T1000 (cell line): ENCODE measurements at regions not wholly inside any gene's neighbourhood (a gene's known extent, or its start where the extent isn't known, plus 50 kb on each side); places are given as distances from the start of the nearest gene placed in this dataset.

ENCODE experiments used
- DNase-seq: peaks from one replicate; lab custom pipeline; 2025; ENCODE audit warnings: mixed read lengths; lab: John Stamatoyannopoulos, UW

DNA sequence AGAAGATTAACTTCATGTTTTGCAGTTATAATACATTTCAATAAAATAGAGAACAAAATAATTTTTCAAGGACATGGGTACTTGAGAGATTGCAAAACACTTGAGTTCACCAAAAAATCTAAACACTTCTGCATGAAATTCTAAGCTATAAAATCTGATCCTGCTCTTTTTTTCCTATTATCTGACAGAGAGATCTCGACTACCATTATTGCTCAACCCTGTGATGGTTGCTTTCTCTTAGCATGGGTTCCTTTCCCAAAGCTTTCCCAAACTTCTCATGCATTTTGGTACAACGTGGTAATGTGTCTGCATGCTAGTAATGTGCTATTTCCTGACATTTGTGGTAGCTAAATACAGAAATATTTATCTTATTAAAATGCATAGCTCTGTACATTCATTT, 1243.1 kb upstream of the ADGRB3 start:
- DNase-seq, result no peak

DNA sequence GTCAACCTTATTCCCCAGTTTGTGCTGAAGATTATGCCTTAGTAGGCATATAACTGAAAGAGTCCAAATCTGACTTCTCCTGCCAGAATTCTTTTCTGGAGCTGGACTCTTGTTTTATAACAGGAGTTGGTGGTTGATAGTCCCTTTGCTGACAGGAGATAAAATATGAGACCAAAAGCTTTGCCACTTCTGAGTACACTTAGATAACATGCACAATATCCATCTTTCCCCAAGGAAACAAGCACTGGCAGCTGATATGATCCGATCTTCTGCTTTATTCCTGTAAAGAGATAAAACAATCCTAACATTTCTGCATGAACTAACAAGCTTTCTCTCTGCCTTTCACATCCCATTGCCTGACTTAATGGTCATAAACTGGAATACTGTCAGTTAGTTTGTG, 1265.4 kb upstream of the ADGRB3 start:
- DNase-seq, result no peak

DNA sequence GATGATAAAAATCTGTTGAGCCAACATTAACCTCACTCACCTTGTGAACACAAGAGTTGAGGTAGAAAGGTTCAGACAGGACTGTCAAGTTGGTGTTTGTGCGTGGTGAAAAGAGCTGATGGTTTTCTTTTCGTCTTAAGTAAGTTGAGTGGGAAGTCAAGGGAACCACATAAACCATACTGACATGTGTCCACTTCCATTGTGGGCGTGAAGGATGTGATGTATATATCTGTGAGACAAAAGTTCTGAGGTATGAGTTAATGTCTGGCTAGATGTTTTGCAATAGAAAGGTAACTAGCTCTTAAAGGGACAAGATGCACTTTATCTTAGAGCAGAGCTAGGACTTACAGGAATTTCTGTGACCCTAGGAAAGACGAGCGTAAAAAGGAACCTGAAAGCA, 1272.1 kb upstream of the ADGRB3 start:
- no peak for DNase-seq

DNA sequence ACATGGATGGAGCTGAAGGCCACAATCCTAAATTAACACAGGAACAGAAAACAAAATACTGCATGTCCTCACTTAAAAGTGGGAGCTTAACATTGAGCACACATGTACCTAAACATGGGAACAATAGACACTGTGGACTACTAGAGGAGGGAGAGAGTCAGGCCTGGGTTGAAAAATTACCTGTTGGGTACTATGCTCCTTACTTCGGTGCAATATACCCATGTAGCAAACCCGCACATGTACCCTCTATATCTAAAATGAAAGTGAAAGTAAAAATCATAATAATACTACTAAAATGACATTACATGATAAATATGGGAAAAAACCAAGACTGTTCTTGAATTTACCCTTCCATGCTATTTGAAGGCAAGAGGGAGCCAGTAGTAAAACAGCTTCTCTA, 1273.8 kb upstream of the ADGRB3 start:
- DNase-seq, result no peak

DNA sequence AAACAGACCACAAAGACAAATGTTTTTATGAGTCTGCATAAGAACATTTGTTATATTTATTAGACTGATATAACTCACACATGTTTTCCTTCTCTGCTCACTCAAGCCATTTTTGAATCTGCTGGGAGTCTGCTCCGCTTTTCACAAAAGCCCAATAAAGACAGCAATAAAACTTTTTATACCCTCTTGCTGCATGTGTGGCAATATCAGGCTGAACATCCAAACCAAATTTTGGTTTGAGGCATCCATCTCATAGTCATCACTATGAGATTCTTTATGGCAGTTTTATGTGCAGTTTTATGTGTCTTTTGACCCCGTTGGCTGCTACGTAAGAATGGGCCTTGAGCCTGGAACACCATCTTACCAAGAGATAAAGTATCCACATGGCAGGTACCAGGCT, 1276.8 kb upstream of the ADGRB3 start:
- no peak for DNase-seq

DNA sequence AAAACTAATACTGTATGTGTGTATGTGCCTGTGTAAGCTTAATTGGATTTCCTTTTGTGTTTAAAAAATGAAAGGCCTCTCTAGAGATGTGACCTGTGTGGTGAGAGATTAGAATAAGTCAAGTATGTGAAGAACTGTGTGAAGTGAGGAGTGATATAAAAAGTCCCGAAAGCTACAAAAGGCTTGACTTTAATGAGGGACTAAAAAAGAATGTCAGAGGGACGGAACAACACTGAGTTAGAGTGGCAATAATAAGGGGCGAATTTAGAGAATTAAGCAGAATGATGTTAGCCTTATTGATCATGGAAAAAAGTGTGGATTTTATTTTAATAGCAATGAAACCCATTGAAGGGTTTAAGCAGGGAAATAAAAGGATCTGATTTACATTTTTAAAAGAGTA, 1281.2 kb upstream of the ADGRB3 start:
- DNase-seq, result no peak

DNA sequence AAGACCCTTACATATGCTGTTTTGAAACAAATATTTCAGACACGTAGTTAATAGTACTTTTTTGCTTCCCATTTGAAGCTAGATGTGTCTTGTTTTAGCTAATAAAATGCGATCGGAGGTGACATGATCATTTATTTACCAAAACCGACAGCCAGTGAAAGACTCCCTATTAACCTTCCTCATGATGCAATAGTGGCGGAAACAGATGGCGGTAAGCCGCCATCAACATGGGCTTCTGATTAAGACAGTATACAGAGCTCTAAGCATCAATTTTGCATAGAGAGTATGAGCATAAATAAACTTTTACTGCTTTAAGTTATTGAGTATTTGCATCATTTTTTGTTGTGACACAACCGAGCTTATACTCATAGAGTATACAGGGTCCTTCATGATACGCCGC, 1282.4 kb upstream of the ADGRB3 start:
- no peak for DNase-seq

DNA sequence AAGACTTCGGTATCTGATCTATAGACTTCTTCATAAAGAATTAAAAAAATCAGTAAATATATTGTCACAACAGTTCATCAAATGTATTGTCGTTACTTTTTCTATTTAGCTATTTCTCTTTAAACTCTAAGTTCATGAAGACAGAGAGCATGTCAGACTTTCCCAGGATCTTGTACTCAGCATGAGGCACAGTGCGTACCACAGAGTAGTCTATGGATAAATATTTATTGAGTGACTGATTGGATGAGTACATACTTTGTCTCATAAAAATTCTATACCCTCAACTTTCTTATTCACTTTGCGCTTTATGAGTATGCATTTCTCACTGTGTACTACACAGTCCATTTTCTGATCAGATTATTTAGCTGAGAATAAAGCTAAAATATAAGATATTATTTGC, 1284.4 kb upstream of the ADGRB3 start:
- no peak for DNase-seq

DNA sequence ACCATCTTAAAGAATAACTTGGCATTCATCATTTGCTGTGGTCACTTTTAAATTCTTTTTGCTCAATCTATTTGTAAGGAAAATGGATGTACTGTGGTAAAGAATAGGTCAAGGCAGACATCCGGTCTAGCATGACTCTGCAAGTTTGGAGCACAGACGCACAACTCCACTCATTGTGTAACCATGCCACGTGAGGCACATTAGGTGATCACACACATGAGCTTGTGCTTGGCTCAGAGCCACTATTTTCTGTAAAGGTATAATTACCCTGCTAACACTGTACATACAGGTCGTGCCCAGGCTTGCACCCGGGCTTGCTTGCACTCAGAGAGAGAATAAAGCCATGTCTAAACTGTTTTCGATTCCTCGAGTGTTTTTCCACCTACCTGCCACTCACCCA, 1289.1 kb upstream of the ADGRB3 start:
- DNase-seq, result no peak

DNA sequence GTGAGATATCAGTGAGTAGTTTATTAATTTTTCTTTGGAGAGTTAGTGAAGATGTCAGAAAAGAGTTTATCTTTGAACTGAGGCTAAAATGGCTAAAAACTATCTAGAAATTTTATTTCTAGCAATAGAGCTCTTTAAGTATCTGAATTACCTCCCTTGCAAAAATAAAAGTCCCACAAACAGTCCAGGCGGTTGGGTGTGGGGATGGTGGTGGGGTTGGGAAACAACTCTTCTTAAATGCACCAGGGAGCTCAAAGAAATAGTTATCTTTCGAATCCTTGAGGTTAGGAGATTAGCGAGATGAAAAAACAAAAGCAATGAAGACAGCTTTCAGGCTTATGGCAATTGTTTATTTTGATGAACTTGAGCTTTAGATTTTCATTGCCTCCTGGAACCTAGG, 1299.1 kb upstream of the ADGRB3 start:
- DNase-seq, result no peak

DNA sequence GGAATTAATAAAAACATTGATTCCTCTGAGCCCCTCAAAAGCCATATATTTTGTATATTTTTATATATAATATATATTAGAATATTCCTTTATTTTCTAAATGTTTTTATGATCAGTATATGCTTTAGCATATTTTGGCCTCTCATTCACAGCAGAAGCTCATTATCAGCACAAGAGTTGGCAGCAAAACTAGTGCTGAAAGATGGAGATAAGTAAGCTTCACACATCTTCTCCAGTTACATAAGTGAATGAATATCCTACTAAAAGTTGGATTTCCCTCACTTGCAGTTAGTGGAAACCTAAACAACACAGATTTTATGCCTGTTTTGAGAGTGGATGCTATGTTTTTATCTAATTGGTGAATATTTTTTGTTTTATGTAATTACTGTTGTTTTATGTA, 1303.8 kb upstream of the ADGRB3 start:
- DNase-seq, result no peak

DNA sequence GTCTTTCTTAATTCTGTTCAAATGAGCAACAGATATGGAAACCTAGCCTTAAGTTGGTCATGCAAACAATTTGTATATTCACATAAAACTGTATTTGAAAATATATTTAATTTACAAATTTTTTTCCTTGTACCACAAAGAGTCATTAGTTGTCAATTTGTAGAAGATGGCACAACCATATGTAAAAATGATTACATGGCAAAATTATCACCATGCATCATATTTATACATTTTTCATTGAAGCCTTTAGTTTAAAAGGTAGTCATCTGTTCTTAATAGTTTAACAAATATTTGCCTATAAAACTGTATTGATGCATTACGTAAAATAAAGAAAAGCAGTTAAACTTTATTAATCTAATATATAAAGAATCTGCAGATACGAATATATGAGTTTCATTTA, 1306.8 kb upstream of the ADGRB3 start:
- DNase-seq, result no peak

DNA sequence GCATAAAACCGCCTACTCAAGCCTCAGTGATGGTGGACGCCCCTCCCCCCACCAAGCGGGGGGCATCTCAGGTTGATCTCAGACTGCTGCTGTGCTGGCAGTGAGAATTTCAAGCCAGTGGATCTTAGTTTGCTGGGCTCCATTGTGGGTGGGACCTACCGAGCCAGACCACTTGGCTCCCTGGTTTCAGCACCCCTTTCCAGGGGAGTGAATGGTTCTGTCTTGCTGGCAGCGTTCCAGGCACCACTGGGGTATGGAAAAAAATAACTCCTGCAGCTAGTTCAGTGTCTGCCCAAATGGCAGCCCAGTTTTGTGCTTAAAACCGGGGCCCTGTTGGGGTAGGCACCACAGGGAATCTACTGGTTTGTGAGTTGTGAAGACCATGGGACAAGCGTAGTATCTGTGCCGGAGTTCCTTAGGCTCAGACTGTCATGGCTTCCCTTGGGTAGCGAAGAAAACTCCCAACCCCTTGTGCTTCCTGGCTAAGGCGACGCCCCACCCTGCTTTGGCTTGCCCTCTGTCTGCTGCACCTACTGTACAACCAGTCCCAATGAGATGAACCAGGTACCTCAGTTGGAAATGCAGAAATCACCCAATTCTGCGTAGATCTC, 1334.5 kb upstream of the ADGRB3 start:
- no peak for DNase-seq

DNA sequence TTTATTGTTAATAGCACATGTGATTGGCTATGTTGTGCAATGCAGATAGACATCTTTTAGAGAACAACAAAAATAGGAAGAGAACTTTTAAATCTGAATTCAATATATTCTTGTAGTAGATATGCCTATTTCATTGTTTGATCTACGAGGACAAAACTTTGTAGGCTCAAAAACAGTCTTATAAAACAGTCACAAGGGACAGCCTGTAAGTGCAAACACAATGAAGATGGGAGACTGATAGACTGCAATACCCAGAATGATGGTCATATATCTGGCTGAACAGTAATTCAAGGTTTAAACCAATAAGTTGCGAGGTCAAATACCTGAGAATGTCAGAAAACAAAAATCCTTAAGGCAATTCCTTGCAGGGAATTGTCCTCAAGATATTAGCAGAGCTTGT, 1342.9 kb upstream of the ADGRB3 start:
- DNase-seq, result no peak

DNA sequence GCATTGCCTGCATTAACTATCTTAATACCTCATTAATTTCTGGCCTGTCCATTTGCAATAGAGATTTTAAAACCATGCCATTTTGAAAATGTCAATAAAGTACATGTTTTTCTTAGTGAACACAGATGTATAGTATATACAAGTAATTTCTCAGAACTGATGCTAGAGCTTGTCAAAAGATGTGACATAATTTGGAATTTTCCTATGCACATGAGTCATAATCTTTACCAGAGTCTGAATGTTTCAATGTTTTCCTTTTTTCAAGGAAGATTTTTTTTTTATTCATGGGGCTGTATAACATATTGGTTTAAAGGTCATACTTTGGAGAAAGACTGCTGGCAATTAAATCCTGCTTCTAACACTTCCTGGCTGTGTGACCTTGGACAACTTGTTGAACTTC, 1347.5 kb upstream of the ADGRB3 start:
- DNase-seq, result no peak

DNA sequence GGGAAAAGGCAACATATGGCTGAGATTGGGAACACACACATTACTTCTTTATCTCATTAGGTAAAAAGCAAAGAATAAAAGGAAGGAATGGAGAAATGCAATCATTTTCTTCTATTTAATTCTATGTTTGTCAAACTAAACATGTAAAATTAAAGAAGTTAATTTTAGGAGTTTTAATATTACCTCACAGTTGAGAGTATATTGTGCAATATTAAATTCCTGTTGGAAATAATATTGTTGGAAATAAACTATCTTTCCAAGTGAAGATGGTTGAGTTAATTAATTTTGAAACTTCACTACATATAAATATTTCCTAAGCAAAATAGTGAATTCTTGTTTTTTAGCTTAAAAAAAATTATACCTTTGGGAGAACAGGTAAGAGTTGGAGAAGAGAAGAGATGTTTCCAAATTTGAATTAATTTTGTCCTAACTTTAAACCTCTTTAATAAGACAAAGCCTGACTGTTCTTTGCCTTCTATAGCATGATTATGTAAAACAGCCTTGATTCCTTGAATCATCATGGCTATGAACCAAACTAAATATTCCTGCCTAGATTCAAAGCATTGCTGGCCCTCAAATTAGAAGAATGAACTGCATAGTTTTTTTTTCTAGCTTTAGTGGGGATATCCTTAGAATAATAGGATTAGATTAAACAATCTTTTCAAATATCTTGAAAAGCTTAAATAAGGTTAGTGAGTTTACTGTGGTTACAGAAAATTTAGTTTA, 1349.1 kb upstream of the ADGRB3 start:
- DNase-seq, result no peak

DNA sequence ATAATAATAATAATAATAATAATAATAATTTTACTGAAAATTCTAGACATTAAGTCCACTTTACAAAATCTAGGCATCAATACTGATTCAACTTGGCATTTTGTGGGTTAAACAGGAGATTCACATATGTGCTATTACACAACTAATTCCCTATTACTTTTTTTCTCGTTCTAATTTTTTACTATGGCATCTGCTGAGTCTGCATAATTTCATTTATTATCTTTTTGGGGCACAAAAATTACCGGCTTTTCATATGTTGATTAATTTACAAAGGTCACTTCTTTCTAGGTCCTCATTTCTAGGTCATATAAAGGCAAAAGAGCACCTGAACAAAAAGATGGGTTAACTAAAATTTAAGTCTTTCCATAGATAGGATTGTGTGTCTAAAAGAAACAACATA, 1357.8 kb upstream of the ADGRB3 start:
- DNase-seq, result no peak

DNA sequence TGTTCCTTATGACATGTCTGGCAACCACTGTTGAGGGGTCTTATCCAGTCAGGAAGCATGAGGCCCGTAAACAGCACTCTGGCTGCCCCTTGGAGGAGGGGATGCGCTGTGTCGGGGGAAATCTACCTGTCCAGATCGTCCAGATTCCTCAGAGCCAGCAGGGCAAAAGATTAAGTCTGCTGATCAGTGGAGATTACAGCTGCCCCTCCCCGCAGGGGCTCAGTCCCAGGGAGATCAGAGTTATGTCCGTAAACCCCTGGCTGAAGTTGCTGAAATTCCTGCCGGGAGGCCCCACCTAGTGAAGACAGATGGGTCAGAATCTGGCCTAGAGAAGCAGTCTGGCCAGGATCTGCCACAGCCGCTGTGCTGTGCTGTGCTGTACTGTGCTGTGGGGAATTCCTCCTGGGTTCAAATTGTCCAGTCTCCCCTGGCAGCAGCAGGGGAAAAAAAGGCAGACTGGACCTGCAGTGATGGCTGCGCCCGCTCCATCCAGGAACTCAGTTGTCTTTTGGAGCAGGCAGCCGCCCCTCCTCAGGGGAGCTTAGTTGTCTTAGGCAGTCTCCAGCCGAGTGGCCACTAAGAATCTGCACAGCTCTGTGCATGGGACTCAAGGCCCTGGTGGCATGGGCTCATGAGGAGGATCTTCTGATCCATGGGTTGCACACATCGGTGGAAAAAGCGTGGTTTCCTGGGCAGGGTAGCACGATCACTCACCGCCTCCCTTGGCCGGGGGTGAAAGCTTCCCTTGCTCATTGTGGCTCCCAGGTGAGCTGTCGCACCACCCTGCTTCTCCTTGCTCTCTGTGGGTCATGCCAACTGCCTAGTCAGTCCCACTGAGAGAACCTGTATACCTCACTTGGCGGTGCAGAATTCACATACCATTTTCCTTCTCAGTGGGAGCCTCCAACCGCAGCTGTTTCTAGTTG, 1368.8 kb upstream of the ADGRB3 start:
- DNase-seq, result no peak

DNA sequence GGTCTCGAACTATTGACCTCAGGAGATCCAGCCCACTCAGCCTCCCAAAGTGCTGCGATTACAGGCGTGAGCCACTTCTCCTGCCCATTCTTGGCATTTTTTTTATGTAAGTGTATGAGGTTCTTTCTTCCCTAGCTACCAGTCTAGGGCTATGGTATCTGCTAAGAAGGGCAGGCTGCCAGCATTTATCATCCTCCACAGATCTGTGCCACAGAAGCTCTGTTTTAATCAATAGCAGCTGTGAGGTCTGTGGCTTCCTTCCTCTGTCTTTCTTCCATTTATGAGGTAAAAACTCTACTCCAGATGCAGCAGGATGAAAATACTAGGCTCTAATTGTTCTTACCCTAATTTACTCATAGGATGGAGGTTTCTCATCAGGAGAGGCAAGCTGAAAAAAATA, 1382.4 kb upstream of the ADGRB3 start:
- DNase-seq, result no peak

DNA sequence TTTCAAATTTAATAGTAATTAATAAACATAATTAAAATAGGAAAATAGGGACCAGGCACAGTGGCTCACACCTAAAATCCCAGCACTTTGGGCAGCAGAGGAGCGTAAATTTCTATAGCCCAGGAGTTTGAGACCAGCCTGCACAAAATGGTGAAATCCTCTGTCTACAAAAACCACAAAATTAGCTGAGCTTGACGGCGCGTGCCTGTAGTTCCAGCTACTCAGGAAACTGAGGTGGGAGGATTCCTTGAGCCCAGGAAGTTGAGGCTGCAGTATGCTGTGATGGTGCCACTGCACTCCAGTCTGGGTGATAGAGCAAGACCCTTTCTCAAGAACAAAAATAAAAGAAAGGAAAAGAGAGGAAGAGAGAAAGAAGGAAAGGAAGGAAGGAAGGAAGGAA, 1387.0 kb upstream of the ADGRB3 start:
- DNase-seq, result no peak

DNA sequence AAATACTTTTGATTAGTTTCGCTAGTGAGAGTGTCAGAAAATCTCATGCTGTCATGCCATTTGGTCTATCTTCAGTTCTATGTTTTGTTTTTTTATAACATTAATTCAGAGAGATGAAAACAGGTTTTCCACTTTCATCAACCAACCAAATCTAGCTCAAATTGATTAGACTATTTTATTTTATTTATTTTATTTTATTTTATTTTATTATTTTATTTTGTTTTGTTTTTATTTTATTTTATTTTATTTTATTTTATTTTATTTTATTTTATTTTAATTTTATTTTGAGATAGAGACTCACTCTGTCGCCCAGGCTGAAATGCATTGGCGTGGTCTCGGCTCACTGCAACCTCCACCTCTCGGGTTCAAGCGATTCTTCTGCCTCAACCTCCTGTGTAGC, 1391.0 kb upstream of the ADGRB3 start:
- no peak for DNase-seq

DNA sequence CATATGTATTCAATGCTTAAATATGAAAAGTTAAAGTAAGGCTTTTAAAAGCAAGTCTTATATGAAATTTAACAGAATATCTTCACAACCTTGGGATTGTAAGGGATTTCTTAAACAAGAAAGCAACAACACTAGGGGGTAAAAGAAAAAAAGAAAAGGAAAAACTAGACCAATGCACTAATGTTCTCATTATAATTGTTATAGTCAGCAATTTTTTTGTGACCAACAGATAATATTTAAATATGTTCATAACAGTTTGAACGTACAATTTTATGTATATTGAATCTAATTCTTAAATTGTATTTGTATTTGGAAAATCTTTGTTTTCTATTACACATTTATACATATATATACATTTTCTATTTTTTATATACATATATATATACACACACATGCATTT, 1397.8 kb upstream of the ADGRB3 start:
- no peak for DNase-seq

DNA sequence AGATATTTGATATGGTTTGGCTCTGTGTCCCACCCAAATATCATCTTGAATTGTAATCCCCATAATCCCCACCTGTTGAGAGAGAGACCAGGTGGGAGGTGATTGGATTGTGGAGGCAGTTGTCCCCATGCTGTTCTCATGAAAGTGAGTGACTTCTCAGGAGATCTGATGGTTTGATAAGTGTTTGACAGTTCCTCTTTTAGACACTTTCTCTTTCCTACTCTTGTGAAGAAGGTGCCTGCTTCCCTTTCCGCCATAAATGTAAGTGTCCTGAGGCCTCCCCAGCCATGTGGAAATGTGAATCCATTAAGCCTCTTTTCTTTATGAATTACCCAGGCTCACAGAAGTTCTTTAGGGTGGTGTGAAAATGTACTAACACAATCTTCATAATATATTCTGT, 1404.0 kb upstream of the ADGRB3 start:
- no peak for DNase-seq
